Activated CD4-positive, alpha-beta T cell treated with anti-CD3 and anti-CD28 coated beads, Interleukin-2, amount 50 U/mL, for 1 hour (primary cell): ENCODE measurements at regions not wholly inside any gene's neighbourhood (a gene's known extent, or its start where the extent isn't known, plus 50 kb on each side); places are given as distances from the start of the nearest gene placed in this dataset.
"Not testable (repeated sequence)": the region's sequence is repeated elsewhere in the genome, so short reads cannot be mapped to it uniquely, and the experiment has no call there.

Source experiments
- DNase-seq: peaks from one replicate; pipeline ENCODE4 v3.0.0-alpha.2; 2020

DNA sequence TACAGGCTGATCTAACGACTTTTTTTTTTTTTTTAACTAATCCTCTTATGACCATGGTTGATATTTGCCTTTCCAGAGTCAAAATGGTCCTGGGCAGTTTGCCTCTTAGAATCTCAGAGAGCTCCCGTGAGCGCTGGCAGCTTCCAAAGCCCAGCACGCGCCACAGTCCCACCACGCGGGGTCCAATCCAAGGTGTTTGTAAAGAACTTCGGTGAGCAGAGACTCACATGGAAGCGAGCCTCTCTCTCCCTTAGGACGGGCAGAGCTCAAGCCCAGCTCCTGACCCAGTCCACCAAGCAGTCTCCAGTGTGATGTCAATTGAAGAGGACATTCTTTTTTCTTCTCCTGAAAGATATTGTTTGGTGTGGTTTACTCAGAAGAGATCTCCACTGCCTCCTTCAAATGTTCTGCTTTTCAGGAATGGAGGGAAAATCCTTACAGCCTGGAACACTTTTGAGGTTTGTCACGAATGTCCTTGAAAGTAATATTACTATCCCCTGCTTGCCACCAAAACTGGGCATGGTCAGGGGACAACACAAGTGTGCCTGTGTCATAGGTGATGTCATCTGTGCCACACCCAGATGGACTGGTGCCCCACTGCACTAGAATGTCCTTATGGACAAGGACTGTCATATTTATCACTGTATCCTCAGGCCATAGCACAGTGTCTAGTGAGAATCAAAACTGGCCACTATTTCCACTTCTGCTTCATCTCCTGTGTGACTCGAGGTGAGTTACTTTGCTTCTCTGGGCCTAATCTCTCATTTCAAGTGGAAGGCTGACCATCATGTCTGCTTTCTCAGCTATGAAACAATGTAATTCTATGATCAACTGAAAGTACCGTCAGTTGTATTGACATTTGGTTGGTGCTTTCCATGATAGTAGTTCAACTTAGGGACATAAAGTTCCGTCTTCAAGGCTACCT is 97.4 kb upstream of the EDEM3 start:
- DNase-seq: no peak

GRCh38 chr1:184843732-184844495 is 89.3 kb upstream of the EDEM3 start:
- peak; percentile 56 for DNase-seq

GRCh38 chr1:184840596-184840995 is 85.9 kb upstream of the EDEM3 start:
- DNase-seq: peak; percentile 2

GRCh38 chr1:184838504-184838951 is 83.9 kb upstream of the EDEM3 start:
- DNase-seq: no peak

DNA sequence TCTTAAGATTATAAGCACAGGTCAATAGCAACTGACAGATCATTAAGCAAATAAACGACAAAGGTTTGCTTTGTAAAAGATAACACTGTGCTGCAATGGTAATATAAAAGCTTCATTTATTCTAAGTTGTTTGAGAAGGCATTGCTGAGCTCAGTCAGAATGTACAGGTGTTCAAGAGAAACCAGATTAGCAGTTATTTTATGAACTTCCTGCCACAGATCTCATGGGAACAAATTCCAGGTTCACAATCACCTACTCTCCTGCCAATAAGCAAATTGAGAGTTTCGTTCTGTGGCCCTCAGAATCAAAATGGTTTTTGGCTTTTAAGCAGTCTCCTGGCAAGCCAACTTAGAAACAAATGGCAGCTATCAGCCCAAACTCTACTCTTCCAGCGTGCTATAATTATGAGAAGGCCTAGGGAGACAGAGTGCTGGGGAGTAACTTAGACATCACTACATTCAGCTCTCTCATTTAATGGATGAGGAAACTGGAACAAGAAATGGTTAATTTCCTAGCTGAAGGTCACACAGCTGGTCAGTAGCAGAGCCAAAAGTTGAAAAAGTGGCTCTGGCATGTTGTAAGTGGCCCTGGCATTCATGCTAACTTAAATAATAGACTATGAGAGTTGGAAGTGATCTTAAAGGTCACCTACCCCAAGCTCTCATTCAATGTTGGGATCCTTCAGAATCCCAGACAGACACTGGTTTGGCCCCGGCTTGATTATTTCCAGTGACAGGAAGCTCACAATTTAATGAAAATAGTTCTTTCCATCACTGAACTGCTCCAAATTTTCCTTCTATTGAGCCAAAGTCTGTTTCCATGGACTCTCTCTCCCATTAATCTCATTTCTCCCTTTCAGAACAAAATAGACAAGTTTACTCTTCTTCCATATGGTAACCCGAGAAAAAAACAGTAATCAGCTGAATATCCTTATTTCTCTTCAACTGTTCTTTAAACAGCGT is 82.6 kb upstream of the EDEM3 start:
- DNase-seq: no peak

DNA sequence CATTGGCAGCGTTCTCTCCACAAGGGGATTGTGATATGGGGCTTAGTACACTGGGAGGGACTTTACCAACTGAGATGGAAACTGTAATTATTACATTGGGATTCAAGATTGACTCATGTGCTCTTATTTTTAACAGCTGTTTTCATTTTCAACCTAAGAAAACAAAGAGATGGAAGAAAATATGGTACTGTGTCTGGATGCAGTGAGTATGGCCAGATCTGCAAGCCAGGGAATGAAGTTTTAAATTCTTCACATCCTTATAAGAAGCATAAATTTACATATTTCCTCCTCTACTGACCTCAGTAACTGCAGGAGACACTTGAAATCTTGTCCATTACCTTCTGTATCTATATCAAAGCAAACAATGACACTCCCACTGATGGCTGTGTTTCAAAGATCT is 81.5 kb upstream of the EDEM3 start:
- no peak for DNase-seq

DNA sequence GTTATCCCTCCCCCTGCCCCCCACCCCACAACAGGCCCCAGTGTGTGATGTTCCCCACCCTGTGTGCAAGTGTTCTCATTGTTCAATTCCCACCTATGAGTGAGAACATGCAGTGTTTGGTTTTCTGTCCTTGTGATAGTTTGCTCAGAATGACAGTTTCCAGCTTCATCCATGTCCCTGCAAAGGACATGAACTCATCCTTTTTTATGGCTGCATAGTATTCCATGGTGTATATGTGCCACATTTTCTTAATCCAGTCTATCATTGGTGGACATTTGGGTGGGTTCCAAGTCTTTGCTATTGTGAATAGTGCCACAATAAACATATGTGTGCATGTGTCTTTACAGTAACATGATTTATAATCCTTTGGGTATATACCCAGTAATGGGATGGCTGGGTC is 79.3 kb upstream of the EDEM3 start:
- not testable (repeated sequence) for DNase-seq

- DNase-seq: no peak
Observed at GRCh38 chr1:184832517-184832916, 77.9 kb upstream of the EDEM3 start.

GRCh38 chr1:184829496-184829895 is 74.8 kb upstream of the EDEM3 start:
- DNase-seq: not testable (repeated sequence)

- no peak for DNase-seq
Observed at GRCh38 chr1:184828369-184828717, 73.7 kb upstream of the EDEM3 start.

- no peak for DNase-seq
Observed at GRCh38 chr1:184827600-184828368, 73.1 kb upstream of the EDEM3 start.

DNA sequence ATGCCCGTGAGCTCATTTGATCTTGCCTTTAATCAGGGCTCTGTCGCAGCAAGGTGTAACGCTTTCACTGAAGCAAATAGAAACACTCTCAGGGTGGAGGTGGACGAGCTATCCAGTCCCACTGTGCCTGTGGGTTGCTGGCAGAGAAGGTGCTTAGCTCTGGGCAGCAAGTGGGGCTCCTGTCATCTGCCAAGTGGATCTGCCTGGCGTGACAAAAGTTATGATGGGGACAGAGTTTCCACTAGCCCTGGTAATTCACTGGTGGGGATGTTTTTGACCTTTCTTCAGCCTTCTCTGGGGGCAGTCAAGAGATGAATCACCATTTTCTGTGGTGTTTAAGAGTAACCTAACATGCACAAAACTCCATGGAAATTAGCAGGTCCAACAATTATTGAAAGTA is 71.3 kb upstream of the EDEM3 start:
- DNase-seq: no peak

- no peak for DNase-seq
Observed at GRCh38 chr1:184825571-184825970, 70.9 kb upstream of the EDEM3 start.

DNA sequence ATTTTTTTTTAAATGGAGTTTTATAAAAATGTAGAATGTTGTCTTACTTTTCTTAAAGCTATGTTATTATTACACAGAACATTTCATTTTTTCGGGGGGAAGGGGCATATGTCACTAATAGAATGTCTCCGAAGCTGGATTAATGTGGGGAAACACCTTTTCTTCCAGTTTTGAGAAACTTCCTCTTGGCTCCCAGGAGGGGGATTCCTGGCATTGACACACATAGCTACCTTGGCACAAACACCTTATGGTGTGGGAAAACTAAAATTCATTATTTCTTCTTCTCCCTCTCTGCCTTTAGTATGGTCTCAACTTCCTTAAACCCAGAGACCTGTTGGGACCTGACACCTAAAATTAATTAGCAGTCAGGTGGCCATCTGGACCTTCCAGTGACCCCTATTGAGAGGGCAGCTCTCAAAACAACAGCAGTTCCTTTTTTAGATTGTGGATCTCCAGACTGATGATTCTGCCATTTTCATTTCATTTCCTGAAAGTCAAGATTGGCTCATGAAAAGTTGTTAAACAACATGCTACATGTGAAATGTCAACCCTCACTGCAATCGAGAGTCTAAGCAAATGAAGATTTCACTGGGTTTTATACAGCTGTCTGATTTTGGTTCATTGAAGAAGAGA is 70.1 kb upstream of the EDEM3 start:
- no peak for DNase-seq

- DNase-seq: no peak
Observed at GRCh38 chr1:184823080-184823479, 68.4 kb upstream of the EDEM3 start.

GRCh38 chr1:184822267-184822666 is 67.6 kb upstream of the EDEM3 start:
- no peak for DNase-seq

- no peak for DNase-seq
Observed at GRCh38 chr1:184821658-184822057, 67.0 kb upstream of the EDEM3 start.

- no peak for DNase-seq
Observed at GRCh38 chr1:184820956-184821355, 66.3 kb upstream of the EDEM3 start.

GRCh38 chr1:184820218-184820750 is 65.6 kb upstream of the EDEM3 start:
- DNase-seq: no peak

- DNase-seq: no peak
Observed at GRCh38 chr1:184818646-184819045, 64.0 kb upstream of the EDEM3 start.

GRCh38 chr1:184817003-184817402 is 62.3 kb upstream of the EDEM3 start:
- not testable (repeated sequence) for DNase-seq
